Esophagus muscularis mucosa (tissue), 4 donors: ENCODE measurements at regions not wholly inside any gene's neighbourhood (a gene's known extent, or its start where the extent isn't known, plus 50 kb on each side); places are given as distances from the start of the nearest gene placed in this dataset.

ENCODE experiments used
- EP300 ChIP-seq: sonication (generic); formaldehyde crosslinking; IDR thresholded peaks from one replicate; pipeline ENCODE4 v1.6.1; 2017; ENCODE audit warnings: antibody characterized with exemption
- POLR2A ChIP-seq: fragments of 450-650 bp; IDR thresholded peaks from one replicate; pipeline ENCODE4 v1.6.1; 2017; ENCODE audit warnings: antibody characterized with exemption, moderate library complexity, mild to moderate bottlenecking, low read depth
- POLR2AphosphoS5 ChIP-seq, 2 donors: sonication (generic); formaldehyde crosslinking; IDR thresholded peaks; one replicate each; pipeline ENCODE4 v1.6.1; 2017; ENCODE audit warnings: antibody characterized with exemption in 2 of 2
- TF ChIP-seq, protein P1 (sequence below), 3 experiments: fragments of 200-600 bp in 2 of 3; fragments of 450-650 bp in 1 of 3; sonication (generic) in 2 of 3; IDR thresholded peaks; one replicate each; pipeline ENCODE4 v1.5.1; 2017 to 2019; ENCODE audit warnings: antibody characterized with exemption in 3 of 3, mild to moderate bottlenecking in 2 of 3, moderate library complexity in 1 of 3

DNA sequence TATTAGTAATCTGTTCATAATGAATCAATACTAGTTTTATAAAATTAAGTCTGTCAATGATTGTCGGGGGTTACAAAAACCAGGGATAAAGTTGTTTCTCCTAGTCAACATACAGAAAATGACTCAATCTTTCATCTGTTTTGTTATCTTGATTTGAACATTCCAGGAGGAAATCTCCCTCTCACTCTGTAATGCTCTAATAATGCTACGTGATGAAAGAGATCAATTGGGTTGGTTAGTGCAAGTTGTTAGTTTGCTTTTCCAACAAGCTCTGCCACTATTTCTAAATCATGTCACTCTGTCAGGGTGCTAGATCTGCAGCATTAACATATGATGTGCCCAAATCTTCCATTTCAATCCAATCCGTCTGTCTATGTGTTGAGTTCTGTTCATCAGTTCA is 379.5 kb upstream of the GJE1 start:
- TF ChIP-seq POLR2AphosphoS5 (IDR thresholded peaks at IDR 0.05) (no peak), EP300 (no peak), POLR2A (no peak)
- TF ChIP-seq, protein P1, sequence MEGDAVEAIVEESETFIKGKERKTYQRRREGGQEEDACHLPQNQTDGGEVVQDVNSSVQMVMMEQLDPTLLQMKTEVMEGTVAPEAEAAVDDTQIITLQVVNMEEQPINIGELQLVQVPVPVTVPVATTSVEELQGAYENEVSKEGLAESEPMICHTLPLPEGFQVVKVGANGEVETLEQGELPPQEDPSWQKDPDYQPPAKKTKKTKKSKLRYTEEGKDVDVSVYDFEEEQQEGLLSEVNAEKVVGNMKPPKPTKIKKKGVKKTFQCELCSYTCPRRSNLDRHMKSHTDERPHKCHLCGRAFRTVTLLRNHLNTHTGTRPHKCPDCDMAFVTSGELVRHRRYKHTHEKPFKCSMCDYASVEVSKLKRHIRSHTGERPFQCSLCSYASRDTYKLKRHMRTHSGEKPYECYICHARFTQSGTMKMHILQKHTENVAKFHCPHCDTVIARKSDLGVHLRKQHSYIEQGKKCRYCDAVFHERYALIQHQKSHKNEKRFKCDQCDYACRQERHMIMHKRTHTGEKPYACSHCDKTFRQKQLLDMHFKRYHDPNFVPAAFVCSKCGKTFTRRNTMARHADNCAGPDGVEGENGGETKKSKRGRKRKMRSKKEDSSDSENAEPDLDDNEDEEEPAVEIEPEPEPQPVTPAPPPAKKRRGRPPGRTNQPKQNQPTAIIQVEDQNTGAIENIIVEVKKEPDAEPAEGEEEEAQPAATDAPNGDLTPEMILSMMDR (IDR thresholded peaks at IDR 0.05) = no peak
